ENCODE measurements at regions not wholly inside any gene's neighbourhood (a gene's known extent, or its start where the extent isn't known, plus 50 kb on each side); places are given as distances from the start of the nearest gene placed in this dataset.
"Not testable (repeated sequence)": the region's sequence is repeated elsewhere in the genome, so short reads cannot be mapped to it uniquely, and the experiment has no call there.

GRCh38 chr9:124125651-124125977 lies 114.0 kb downstream of the LHX2 start:
- no peak for DNase-seq (ENCODE audit: low spot score)

- peak; percentile 85 for DNase-seq (ENCODE audit: low spot score)
These were observed 115.4 kb downstream of the LHX2 start for GRCh38 chr9:124126648-124127646.

- DNase-seq (ENCODE audit: low spot score): no peak
These were observed 117.1 kb downstream of the LHX2 start for GRCh38 chr9:124128568-124129166.

GRCh38 chr9:124130277-124131075 lies 118.9 kb downstream of the LHX2 start:
- no peak for DNase-seq (ENCODE audit: low spot score)

GRCh38 chr9:124131518-124131917 lies 120.0 kb downstream of the LHX2 start:
- DNase-seq (ENCODE audit: low spot score): not testable (repeated sequence)

GRCh38 chr9:124132671-124133147 lies 121.1 kb downstream of the LHX2 start:
- DNase-seq (ENCODE audit: low spot score): no peak

- DNase-seq (ENCODE audit: low spot score): no peak
These were observed 122.2 kb downstream of the LHX2 start for GRCh38 chr9:124133727-124134126.

GRCh38 chr9:124134526-124134925 lies 123.0 kb downstream of the LHX2 start:
- no peak for DNase-seq (ENCODE audit: low spot score)

- DNase-seq (ENCODE audit: low spot score): no peak
These were observed 121.9 kb upstream of the NEK6 start for GRCh38 chr9:124135813-124136365.

GRCh38 chr9:124137009-124137943 lies 120.5 kb upstream of the NEK6 start:
- DNase-seq (ENCODE audit: low spot score): peak; percentile 47

- DNase-seq (ENCODE audit: low spot score): no peak
These were observed 119.8 kb upstream of the NEK6 start for GRCh38 chr9:124137944-124138335.

- no peak for DNase-seq (ENCODE audit: low spot score)
These were observed 118.7 kb upstream of the NEK6 start for GRCh38 chr9:124139001-124139400.

- peak; percentile 65 for DNase-seq (ENCODE audit: low spot score)
These were observed 116.7 kb upstream of the NEK6 start for GRCh38 chr9:124140941-124141568.

GRCh38 chr9:124144561-124145123 lies 113.1 kb upstream of the NEK6 start:
- not testable (repeated sequence) for DNase-seq (ENCODE audit: low spot score)

GRCh38 chr9:124146031-124146561 lies 111.7 kb upstream of the NEK6 start:
- no peak for DNase-seq (ENCODE audit: low spot score)

- no peak for DNase-seq (ENCODE audit: low spot score)
These were observed 107.8 kb upstream of the NEK6 start for GRCh38 chr9:124149992-124150391.

- DNase-seq (ENCODE audit: low spot score): no peak
These were observed 93.9 kb upstream of the NEK6 start for GRCh38 chr9:124163760-124164255.

- DNase-seq (ENCODE audit: low spot score): no peak
These were observed 92.9 kb upstream of the NEK6 start for GRCh38 chr9:124164811-124165210.

- no peak for DNase-seq (ENCODE audit: low spot score)
These were observed 83.3 kb upstream of the NEK6 start for GRCh38 chr9:124174433-124174832.

- not testable (repeated sequence) for DNase-seq (ENCODE audit: low spot score)
These were observed 80.2 kb upstream of the NEK6 start for GRCh38 chr9:124177522-124177921.

All from NAMALWA (cell line).